Muscle layer of duodenum (tissue), 2 donors: ENCODE measurements at regions not wholly inside any gene's neighbourhood (a gene's known extent, or its start where the extent isn't known, plus 50 kb on each side); places are given as distances from the start of the nearest gene placed in this dataset.

Experiments
- H3K27ac ChIP-seq: one replicate; pipeline ENCODE4 v1.7.0; 2013; ENCODE audit warnings: mild to moderate bottlenecking, low read length
- H3K27me3 ChIP-seq: one replicate; pipeline ENCODE4 v1.7.0; 2013; ENCODE audit warnings: low read depth, mild to moderate bottlenecking, control low read depth, low read length
- H3K36me3 ChIP-seq, 2 donors: one replicate each; pipeline ENCODE4 v1.7.0; 2013; ENCODE audit warnings: low read length in 2 of 2, control low read depth in 1 of 2, mild to moderate bottlenecking in 1 of 2; ENCODE audit not compliant: insufficient read depth in 2 of 2, control insufficient read depth in 1 of 2
- H3K4me1 ChIP-seq, 2 donors: one replicate each; pipeline ENCODE4 v1.7.0; 2013; ENCODE audit warnings: low read length in 2 of 2, mild to moderate bottlenecking in 2 of 2, control low read depth in 1 of 2, moderate library complexity in 1 of 2; ENCODE audit not compliant: insufficient read depth in 2 of 2, control insufficient read depth in 1 of 2
- H3K4me3 ChIP-seq, 2 donors: one replicate each; pipeline ENCODE4 v1.7.0; 2013; ENCODE audit warnings: low read length in 2 of 2, low read depth in 1 of 2, mild to moderate bottlenecking in 1 of 2
- H3K9me3 ChIP-seq, 2 donors: one replicate each; pipeline ENCODE4 v1.7.0; 2013; ENCODE audit warnings: low read length in 2 of 2, control low read depth in 1 of 2, mild to moderate bottlenecking in 1 of 2; ENCODE audit not compliant: control insufficient read depth in 1 of 2
- donor health status: healthy.

- H3K27me3 ChIP-seq: no peaks in the 10 kb centered on the region
- no peak overlapping the region for H3K27ac ChIP-seq
- no peak overlapping the region for H3K4me3 ChIP-seq
- no peaks in the 10 kb centered on the region for H3K4me1 ChIP-seq
- H3K9me3 ChIP-seq: no peaks in the 10 kb centered on the region
- H3K36me3 ChIP-seq: no peaks in the 10 kb centered on the region
These were observed 203.6 kb upstream of the PRDM9 start for GRCh38 chr5:23303836-23304235.

- Histone ChIP-seq H3K9me3 (no peaks in the 10 kb centered on the region), H3K4me1 (no peaks in the 10 kb centered on the region), H3K27me3 (no peaks in the 10 kb centered on the region), H3K4me3 (no peak overlapping the region), H3K27ac (no peak overlapping the region), H3K36me3 (no peaks in the 10 kb centered on the region)
These were observed 204.0 kb upstream of the PRDM9 start for GRCh38 chr5:23303435-23303834.

- H3K4me3 ChIP-seq: no peak overlapping the region
- no peaks in the 10 kb centered on the region for H3K9me3 ChIP-seq
These were observed 205.0 kb upstream of the PRDM9 start for GRCh38 chr5:23302438-23302837.

GRCh38 chr5:23289162-23289561 lies 218.2 kb upstream of the PRDM9 start:
- H3K27ac ChIP-seq: no peak overlapping the region
- no peaks in the 10 kb centered on the region for H3K9me3 ChIP-seq
- H3K4me3 ChIP-seq: no peak overlapping the region
- H3K36me3 ChIP-seq: no peaks in the 10 kb centered on the region
- H3K4me1 ChIP-seq: no peaks in the 10 kb centered on the region
- no peaks in the 10 kb centered on the region for H3K27me3 ChIP-seq

More at GRCh38 chr5:23302438-23302837, 205.0 kb upstream of the PRDM9 start:
- H3K36me3 ChIP-seq: no peaks in the 10 kb centered on the region
- H3K27me3 ChIP-seq: no peaks in the 10 kb centered on the region
- no peaks in the 10 kb centered on the region for H3K4me1 ChIP-seq
- no peak overlapping the region for H3K27ac ChIP-seq

GRCh38 chr5:23284656-23285055 lies 222.8 kb upstream of the PRDM9 start:
- no peaks in the 10 kb centered on the region for H3K9me3 ChIP-seq
- no peak overlapping the region for H3K27ac ChIP-seq
- no peaks in the 10 kb centered on the region for H3K36me3 ChIP-seq
- no peaks in the 10 kb centered on the region for H3K4me1 ChIP-seq
- no peaks in the 10 kb centered on the region for H3K27me3 ChIP-seq
- no peak overlapping the region for H3K4me3 ChIP-seq

GRCh38 chr5:23274171-23274570 lies 233.2 kb upstream of the PRDM9 start:
- Histone ChIP-seq H3K27me3 (no peaks in the 10 kb centered on the region), H3K4me3 (no peak overlapping the region), H3K36me3 (no peaks in the 10 kb centered on the region), H3K9me3 (no peaks in the 10 kb centered on the region), H3K4me1 (no peaks in the 10 kb centered on the region), H3K27ac (no peak overlapping the region)

GRCh38 chr5:23269981-23270380 lies 237.4 kb upstream of the PRDM9 start:
- H3K27me3 ChIP-seq: no peaks in the 10 kb centered on the region

GRCh38 chr5:23268136-23268535 lies 239.3 kb upstream of the PRDM9 start:
- no peaks in the 10 kb centered on the region for H3K9me3 ChIP-seq
- H3K4me1 ChIP-seq: no peaks in the 10 kb centered on the region
- H3K27ac ChIP-seq: no peak overlapping the region
- H3K27me3 ChIP-seq: no peaks in the 10 kb centered on the region
- H3K36me3 ChIP-seq: no peaks in the 10 kb centered on the region
- H3K4me3 ChIP-seq: no peak overlapping the region

More at GRCh38 chr5:23269981-23270380, 237.4 kb upstream of the PRDM9 start:
- H3K4me1 ChIP-seq: no peaks in the 10 kb centered on the region
- H3K9me3 ChIP-seq: no peaks in the 10 kb centered on the region
- H3K27ac ChIP-seq: no peak overlapping the region
- no peaks in the 10 kb centered on the region for H3K36me3 ChIP-seq
- H3K4me3 ChIP-seq: no peak overlapping the region

GRCh38 chr5:23260621-23261020 lies 246.8 kb upstream of the PRDM9 start:
- Histone ChIP-seq H3K4me3 (no peak overlapping the region), H3K27ac (no peak overlapping the region), H3K27me3 (no peaks in the 10 kb centered on the region), H3K36me3 (no peaks in the 10 kb centered on the region), H3K4me1 (no peaks in the 10 kb centered on the region), H3K9me3 (no peaks in the 10 kb centered on the region)

- Histone ChIP-seq H3K4me3 (no peak overlapping the region), H3K4me1 (no peaks in the 10 kb centered on the region), H3K36me3 (no peaks in the 10 kb centered on the region), H3K9me3 (no peaks in the 10 kb centered on the region), H3K27ac (no peak overlapping the region), H3K27me3 (no peaks in the 10 kb centered on the region)
These were observed 249.8 kb upstream of the PRDM9 start for GRCh38 chr5:23257656-23258055.

DNA sequence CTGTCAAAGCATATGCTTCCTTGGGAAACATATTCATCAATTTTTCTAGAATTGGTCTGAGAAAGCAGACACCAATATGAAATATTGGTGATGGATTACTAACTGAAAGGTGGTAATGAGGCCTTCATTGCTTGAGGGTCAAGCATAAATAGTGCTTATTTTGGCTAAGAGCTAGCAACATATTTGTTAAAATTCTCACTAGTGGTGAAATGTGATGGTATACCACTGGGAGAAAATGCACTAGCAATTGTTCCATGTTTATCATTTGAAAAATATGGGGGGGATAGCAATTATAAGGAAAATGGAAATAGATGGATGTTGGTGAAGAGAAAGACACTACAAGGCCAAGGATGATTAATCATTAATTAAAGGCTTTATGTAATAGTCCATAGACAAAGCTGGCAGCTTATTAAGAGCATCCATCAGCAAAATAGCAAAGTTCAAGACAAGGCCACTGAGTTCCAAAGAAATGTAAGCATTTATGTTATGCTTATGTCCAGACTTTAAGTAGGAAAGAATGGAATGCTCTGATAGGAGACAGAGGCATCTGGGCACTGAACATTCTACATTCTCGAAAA lies 253.7 kb upstream of the PRDM9 start:
- H3K4me3 ChIP-seq: no peak overlapping the region
- no peaks in the 10 kb centered on the region for H3K27me3 ChIP-seq
- H3K36me3 ChIP-seq: no peaks in the 10 kb centered on the region
- no peaks in the 10 kb centered on the region for H3K9me3 ChIP-seq
- H3K27ac ChIP-seq: no peak overlapping the region
- no peaks in the 10 kb centered on the region for H3K4me1 ChIP-seq

DNA sequence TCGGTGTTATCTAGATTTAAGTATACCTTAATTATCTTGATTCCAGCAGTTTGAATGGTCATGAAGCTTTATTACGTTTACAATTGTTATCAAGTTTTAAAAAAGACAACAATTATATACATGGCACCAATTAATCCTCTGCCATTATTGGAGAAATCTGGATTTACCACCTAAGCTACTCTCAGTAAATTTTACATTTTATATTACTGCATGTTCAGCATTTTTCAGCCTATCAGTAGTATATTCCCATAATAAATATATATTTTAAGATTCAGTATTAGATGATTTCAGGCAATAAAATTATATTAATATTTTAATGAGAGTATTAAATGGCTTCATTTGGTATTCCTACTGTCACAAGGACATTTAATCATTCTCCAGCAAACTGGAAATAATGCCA lies 264.5 kb upstream of the PRDM9 start:
- Histone ChIP-seq H3K9me3 (no peaks in the 10 kb centered on the region), H3K27me3 (no peaks in the 10 kb centered on the region), H3K4me1 (no peaks in the 10 kb centered on the region), H3K27ac (no peak overlapping the region), H3K4me3 (no peak overlapping the region), H3K36me3 (no peaks in the 10 kb centered on the region)
